H7 (cell line): ENCODE measurements at regions not wholly inside any gene's neighbourhood (a gene's known extent, or its start where the extent isn't known, plus 50 kb on each side); places are given as distances from the start of the nearest gene placed in this dataset.

Experiments
- DNase-seq: peaks from one replicate; pipeline ENCODE4 v3.0.0; 2012
- H3K27me3 ChIP-seq: 2 replicates; pipeline ENCODE4 v1.6.0; 2011; ENCODE audit warnings: mild to moderate bottlenecking, low read length; ENCODE audit not compliant: control insufficient read depth, insufficient read depth
- H3K36me3 ChIP-seq: replicated peaks from 2 replicates; pipeline ENCODE4 v1.5.1; 2011; ENCODE audit warnings: low read length; ENCODE audit not compliant: control insufficient read depth, insufficient read depth
- H3K4me3 ChIP-seq: 2 replicates; pipeline ENCODE4 v1.5.1; 2011; ENCODE audit warnings: low read depth, mild to moderate bottlenecking, control low read depth, low read length, moderate library complexity; ENCODE audit not compliant: insufficient read depth

- Histone ChIP-seq H3K27me3 (no peaks in the 10 kb centered on the region), H3K4me3 (no peak overlapping the region), H3K36me3 (no peaks in the 10 kb centered on the region)
- DNase-seq, result no peak
Observed at GRCh38 chr1:82263396-82263795, 462.7 kb downstream of the ADGRL2 start.

GRCh38 chr1:82260666-82261065 lies 459.9 kb downstream of the ADGRL2 start:
- no peaks in the 10 kb centered on the region for H3K27me3 ChIP-seq
- H3K4me3 ChIP-seq, result no peak overlapping the region
- no peak for DNase-seq
- no peaks in the 10 kb centered on the region for H3K36me3 ChIP-seq

- Histone ChIP-seq H3K36me3 (no peaks in the 10 kb centered on the region), H3K27me3 (no peaks in the 10 kb centered on the region), H3K4me3 (no peak overlapping the region)
- DNase-seq, result no peak
Observed at GRCh38 chr1:82260051-82260450, 459.3 kb downstream of the ADGRL2 start.

DNA sequence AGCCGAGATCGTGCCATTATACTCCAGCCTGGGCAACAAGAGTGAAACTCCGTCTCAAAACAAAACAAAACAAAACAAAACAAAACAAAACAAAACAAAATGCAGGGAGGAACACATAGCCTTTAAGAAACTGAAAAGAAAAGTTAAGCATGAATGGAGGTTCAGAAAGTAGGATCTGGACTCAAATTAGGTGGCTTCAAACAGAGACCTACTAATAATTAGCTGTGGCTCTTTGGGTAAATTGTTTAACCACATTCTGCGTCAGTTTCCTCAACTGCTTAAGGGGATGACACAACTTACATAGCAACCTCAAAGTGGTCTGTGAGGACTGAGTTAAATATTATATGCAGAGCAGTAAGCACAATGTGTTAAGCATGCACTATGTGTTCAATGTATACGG lies 458.2 kb downstream of the ADGRL2 start:
- no peak overlapping the region for H3K4me3 ChIP-seq
- no peak for DNase-seq
- no peaks in the 10 kb centered on the region for H3K27me3 ChIP-seq
- H3K36me3 ChIP-seq, result no peaks in the 10 kb centered on the region

- Histone ChIP-seq H3K27me3 (no peaks in the 10 kb centered on the region), H3K36me3 (no peaks in the 10 kb centered on the region), H3K4me3 (no peak overlapping the region)
- no peak for DNase-seq
Observed at GRCh38 chr1:82246050-82246449, 445.3 kb downstream of the ADGRL2 start.

DNA sequence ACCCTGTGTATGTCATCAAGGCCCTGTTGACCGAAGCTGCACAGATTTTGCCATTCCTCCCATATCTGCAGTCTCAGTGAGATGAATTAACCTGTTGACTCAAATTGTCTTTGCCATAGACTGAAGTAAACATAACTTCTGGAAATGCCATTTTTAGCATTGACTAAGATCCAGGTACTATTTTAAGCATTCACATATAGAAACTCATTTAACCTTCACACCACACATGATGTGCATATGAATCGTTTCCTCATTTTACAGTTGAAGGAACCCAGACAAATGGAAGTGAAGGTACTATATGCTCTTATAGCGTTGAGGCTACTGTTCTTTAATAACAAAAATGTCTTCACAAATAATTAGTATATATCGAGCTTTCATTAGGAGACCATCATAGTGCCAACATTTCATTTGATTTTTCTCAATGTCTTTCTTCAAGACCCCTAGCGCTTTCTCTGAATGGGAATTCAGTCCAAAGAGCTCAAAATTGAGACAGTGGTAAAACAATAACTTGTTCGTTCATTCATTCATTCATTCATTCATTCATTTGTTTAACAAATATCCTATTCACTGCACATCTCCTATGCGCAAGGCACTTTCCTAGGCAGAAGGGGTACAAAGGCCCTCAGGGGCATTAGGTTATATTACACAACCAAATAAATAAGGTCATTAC lies 444.7 kb downstream of the ADGRL2 start:
- no peak for DNase-seq
- no peak overlapping the region for H3K4me3 ChIP-seq
- H3K27me3 ChIP-seq, result no peaks in the 10 kb centered on the region
- no peaks in the 10 kb centered on the region for H3K36me3 ChIP-seq

GRCh38 chr1:82240571-82240970 lies 439.8 kb downstream of the ADGRL2 start:
- DNase-seq, result no peak
- Histone ChIP-seq H3K4me3 (no peak overlapping the region), H3K36me3 (no peaks in the 10 kb centered on the region), H3K27me3 (no peaks in the 10 kb centered on the region)

DNA sequence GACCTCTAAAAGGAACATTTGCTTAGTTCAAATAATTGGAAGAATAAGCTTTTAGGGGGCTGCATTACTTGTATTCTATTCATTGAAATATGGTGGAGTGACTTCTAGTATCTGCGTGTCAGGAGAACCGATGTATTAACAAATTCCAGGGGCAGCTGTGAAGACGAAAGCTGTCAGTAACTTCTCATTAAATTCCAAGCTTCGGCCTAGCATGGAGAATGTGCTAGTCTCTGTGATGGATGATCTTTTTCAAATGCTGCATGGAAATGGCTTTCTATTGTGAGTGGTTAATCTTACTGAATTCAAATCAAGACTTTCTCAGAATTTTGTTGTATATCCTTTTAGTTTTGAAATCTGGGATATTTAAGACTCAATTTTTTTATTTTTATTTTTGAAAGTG lies 429.9 kb downstream of the ADGRL2 start:
- no peak for DNase-seq
- Histone ChIP-seq H3K4me3 (no peak overlapping the region), H3K36me3 (no peaks in the 10 kb centered on the region), H3K27me3 (no peaks in the 10 kb centered on the region)

DNA sequence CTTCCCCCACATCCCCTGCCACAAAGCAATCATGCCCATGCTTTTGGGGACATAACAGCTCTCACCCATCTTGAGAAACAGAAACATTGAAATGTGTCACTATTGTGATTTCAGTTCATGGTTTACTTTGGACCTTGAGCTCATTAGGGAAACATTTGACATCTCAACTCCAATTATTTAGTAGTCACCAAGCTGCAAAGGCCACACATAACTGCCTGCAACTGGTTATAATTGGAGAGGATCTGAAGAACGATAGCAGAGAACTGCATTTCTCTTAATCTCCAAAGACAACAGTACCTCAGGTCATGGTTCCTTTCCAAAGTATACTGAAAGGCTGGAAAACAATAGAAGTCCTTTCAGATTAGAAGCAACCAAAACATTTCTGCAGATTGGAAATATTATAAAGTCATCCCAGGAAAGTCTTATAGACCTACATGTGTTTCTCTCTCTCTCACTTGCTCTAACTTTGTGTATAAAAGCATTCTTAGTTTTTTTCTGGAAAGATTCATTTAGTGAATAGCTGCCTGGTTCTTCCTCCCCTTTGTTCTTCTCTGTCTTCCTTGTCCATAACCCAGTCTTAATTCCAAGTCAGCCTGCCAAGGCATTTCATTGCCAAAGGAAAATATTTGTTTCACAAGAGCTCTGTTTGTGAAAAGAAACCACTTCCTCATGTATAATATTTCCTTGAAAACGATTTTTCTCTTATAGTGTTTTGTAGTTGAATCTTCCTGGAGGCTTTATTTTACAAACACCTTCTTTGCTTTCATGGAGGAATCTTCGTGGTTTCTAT lies 426.8 kb downstream of the ADGRL2 start:
- Histone ChIP-seq H3K27me3 (no peaks in the 10 kb centered on the region), H3K36me3 (no peaks in the 10 kb centered on the region), H3K4me3 (no peak overlapping the region)
- no peak for DNase-seq

GRCh38 chr1:82226186-82226505 lies 425.4 kb downstream of the ADGRL2 start:
- Histone ChIP-seq H3K27me3 (no peaks in the 10 kb centered on the region), H3K4me3 (no peak overlapping the region), H3K36me3 (no peaks in the 10 kb centered on the region)
- no peak for DNase-seq

- Histone ChIP-seq H3K36me3 (no peaks in the 10 kb centered on the region), H3K27me3 (no peaks in the 10 kb centered on the region), H3K4me3 (no peak overlapping the region)
- DNase-seq, result no peak
Observed at GRCh38 chr1:82225421-82226185, 424.9 kb downstream of the ADGRL2 start.

GRCh38 chr1:82223091-82223490 lies 422.4 kb downstream of the ADGRL2 start:
- Histone ChIP-seq H3K36me3 (no peaks in the 10 kb centered on the region), H3K27me3 (no peaks in the 10 kb centered on the region), H3K4me3 (no peak overlapping the region)
- no peak for DNase-seq

GRCh38 chr1:82221721-82222120 lies 421.0 kb downstream of the ADGRL2 start:
- H3K36me3 ChIP-seq, result no peaks in the 10 kb centered on the region
- H3K4me3 ChIP-seq, result no peak overlapping the region
- no peak for DNase-seq
- no peaks in the 10 kb centered on the region for H3K27me3 ChIP-seq

DNA sequence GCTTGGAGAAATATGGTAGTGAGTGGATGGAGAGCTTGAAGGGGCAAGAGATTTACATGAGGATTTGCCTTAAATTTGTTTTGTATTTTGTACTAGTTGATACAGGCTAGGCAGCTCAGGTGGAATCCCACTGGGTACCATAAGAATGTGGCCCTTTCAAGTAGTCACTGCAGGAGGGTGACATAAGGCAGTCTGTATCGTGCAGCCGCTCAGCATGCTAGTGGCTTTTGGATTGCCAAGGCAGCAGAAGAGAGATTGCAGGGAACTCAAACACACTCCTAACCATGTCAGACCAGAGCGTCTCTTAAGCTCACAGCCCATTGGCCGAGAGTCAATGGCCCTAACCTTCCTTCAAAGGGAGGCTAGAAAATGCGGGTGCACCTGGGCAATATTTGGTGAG lies 420.0 kb downstream of the ADGRL2 start:
- H3K27me3 ChIP-seq, result no peaks in the 10 kb centered on the region
- H3K4me3 ChIP-seq, result no peak overlapping the region
- no peaks in the 10 kb centered on the region for H3K36me3 ChIP-seq
- DNase-seq, result no peak

DNA sequence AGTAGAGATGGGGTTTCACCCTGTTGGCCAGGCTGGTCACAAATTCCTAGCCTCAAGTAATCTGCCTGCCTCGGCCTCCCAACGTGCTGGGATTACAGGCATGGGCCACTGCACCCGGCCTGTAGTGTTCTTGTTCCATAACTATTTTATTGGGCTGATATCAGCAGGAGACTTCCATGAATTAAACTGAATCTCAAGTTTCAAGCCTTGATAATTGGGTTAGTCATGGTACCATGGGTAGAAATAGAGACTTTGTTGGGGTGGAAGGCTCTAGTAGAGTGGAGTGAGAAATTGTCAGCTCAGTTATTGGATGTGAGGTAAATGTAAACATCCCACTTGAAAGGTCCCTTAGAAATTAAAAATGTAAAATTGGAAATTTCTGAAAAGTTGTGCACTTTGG lies 419.1 kb downstream of the ADGRL2 start:
- H3K4me3 ChIP-seq, result no peak overlapping the region
- no peak for DNase-seq
- H3K27me3 ChIP-seq, result no peaks in the 10 kb centered on the region
- no peaks in the 10 kb centered on the region for H3K36me3 ChIP-seq
